Neuronal stem cell (in vitro differentiated cells): ENCODE measurements at regions not wholly inside any gene's neighbourhood (a gene's known extent, or its start where the extent isn't known, plus 50 kb on each side); places are given as distances from the start of the nearest gene placed in this dataset.
A peak's percentile ranks its signal among the peaks of the same experiment; 100 is the strongest.

ENCODE experiments used
- DNase-seq: peaks from one replicate; pipeline ENCODE4 v3.0.0-alpha.2; 2013; ENCODE audit warnings: low spot score
- H2AFZ ChIP-seq: one replicate; pipeline ENCODE4 v1.6.1; 2013; ENCODE audit warnings: mild to moderate bottlenecking, low read length, inconsistent platforms
- H2AK5ac ChIP-seq: 2 replicates; pipeline ENCODE4 v1.6.1; 2013; ENCODE audit warnings: low read depth, mild to moderate bottlenecking, inconsistent platforms, low read length, moderate library complexity, mixed read lengths
- H2BK120ac ChIP-seq: 2 replicates; pipeline ENCODE4 v1.6.1; 2013; ENCODE audit warnings: low read depth, mild to moderate bottlenecking, inconsistent platforms, low read length, moderate library complexity, mixed read lengths
- H2BK12ac ChIP-seq: one replicate; pipeline ENCODE4 v1.6.1; 2013; ENCODE audit warnings: low read length, inconsistent platforms
- H2BK15ac ChIP-seq: 2 replicates; pipeline ENCODE4 v1.6.1; 2013; ENCODE audit warnings: mild to moderate bottlenecking, low read length, inconsistent platforms, mixed read lengths
- H2BK5ac ChIP-seq: one replicate; pipeline ENCODE4 v1.6.1; 2013; ENCODE audit warnings: inconsistent platforms, mild to moderate bottlenecking, low read length, moderate library complexity
- H3K14ac ChIP-seq: one replicate; pipeline ENCODE4 v1.6.1; 2013; ENCODE audit warnings: low read length, inconsistent platforms
- H3K18ac ChIP-seq: 2 replicates; pipeline ENCODE4 v1.6.1; 2013; ENCODE audit warnings: low read length, inconsistent platforms
- H3K23ac ChIP-seq: 2 replicates; pipeline ENCODE4 v1.6.1; 2013; ENCODE audit warnings: low read depth, mild to moderate bottlenecking, mixed read lengths, low read length, inconsistent platforms; ENCODE audit not compliant: poor library complexity
- H3K27ac ChIP-seq: replicated peaks from 3 replicates; pipeline ENCODE4 v1.5.1; 2013; ENCODE audit warnings: low read length, inconsistent platforms
- H3K27me3 ChIP-seq, 3 experiments: 2 replicates each; pipeline ENCODE4 v1.6.1; 2013; ENCODE audit warnings: low read length in 3 of 3, mild to moderate bottlenecking in 2 of 3, inconsistent platforms in 1 of 3, low read depth in 1 of 3, mixed read lengths in 1 of 3, moderate library complexity in 1 of 3; ENCODE audit not compliant: control insufficient read depth in 3 of 3, insufficient read depth in 3 of 3
- H3K36me3 ChIP-seq, 2 donors: replicated peaks in 1 of 2; 2 replicates each; pipeline ENCODE4 v1.6.1; 2013; ENCODE audit warnings: low read length in 2 of 2; ENCODE audit not compliant: control insufficient read depth in 2 of 2, insufficient read depth in 2 of 2
- H3K4ac ChIP-seq: 2 replicates; pipeline ENCODE4 v1.6.1; 2013; ENCODE audit warnings: inconsistent platforms, mild to moderate bottlenecking, low read length, moderate library complexity
- H3K4me1 ChIP-seq, 2 donors: 1 replicate in 1 of 2; 2 replicates in 1 of 2; pipeline ENCODE4 v1.6.1; 2013; ENCODE audit warnings: low read length in 2 of 2, low read depth in 1 of 2; ENCODE audit not compliant: control insufficient read depth in 2 of 2, insufficient read depth in 1 of 2
- H3K4me2 ChIP-seq: one replicate; pipeline ENCODE4 v1.6.1; 2013; ENCODE audit warnings: mild to moderate bottlenecking, low read length, inconsistent platforms; ENCODE audit not compliant: insufficient read depth, poor library complexity, severe bottlenecking
- H3K4me3 ChIP-seq, 2 donors: 2 replicates each; pipeline ENCODE4 v1.5.1; 2013; ENCODE audit warnings: low read length in 2 of 2, mild to moderate bottlenecking in 2 of 2, inconsistent platforms in 1 of 2, moderate library complexity in 1 of 2
- H3K79me1 ChIP-seq: one replicate; pipeline ENCODE4 v1.6.1; 2013; ENCODE audit warnings: low read depth, mild to moderate bottlenecking, inconsistent platforms, low read length, moderate library complexity
- H3K9ac ChIP-seq: one replicate; pipeline ENCODE4 v1.6.1; 2013; ENCODE audit warnings: mild to moderate bottlenecking, low read depth, low read length, inconsistent platforms; ENCODE audit not compliant: poor library complexity
- H3K9me3 ChIP-seq, 2 donors: replicated peaks in 1 of 2; 2 replicates each; pipeline versions ENCODE3 to v1.6.1; 2013; ENCODE audit warnings: low read length in 2 of 2, mild to moderate bottlenecking in 2 of 2, inconsistent platforms in 1 of 2, low read depth in 1 of 2, mixed read lengths in 1 of 2, moderate library complexity in 1 of 2; ENCODE audit not compliant: control insufficient read depth in 2 of 2, insufficient read depth in 1 of 2
- H4K8ac ChIP-seq: one replicate; pipeline ENCODE4 v1.6.1; 2013; ENCODE audit warnings: low read depth, mild to moderate bottlenecking, inconsistent platforms, low read length, moderate library complexity
- H4K91ac ChIP-seq: one replicate; pipeline ENCODE4 v1.6.1; 2013; ENCODE audit warnings: low read length, low read depth, mild to moderate bottlenecking, inconsistent platforms; ENCODE audit not compliant: poor library complexity
- WGBS, 2 donors: extraction: QIAGEN DNeasy Blood & Tissue Kit; methylation state at CpG; one replicate each; pipeline ENCODE4 v1.1.7; 2013; ENCODE audit warnings: missing lambda C conversion rate in 2 of 2, mixed read lengths in 1 of 2; ENCODE audit not compliant: insufficient read length in 2 of 2, insufficient replicate concordance in 1 of 2; ENCODE audit errors: extremely low coverage in 2 of 2; 5-methylcytosine and 5-hydroxymethylcytosine counted together

- Histone ChIP-seq H3K4me3 (no peak overlapping the region), H3K18ac (no peak overlapping the region), H3K27ac (no peak overlapping the region), H3K14ac (no peak overlapping the region), H2BK15ac (no peak overlapping the region), H2BK12ac (no peak overlapping the region), H3K79me1 (no peaks in the 10 kb centered on the region), H2BK5ac (no peak overlapping the region), H4K91ac (no peak overlapping the region), H4K8ac (no peak overlapping the region), H2AK5ac (no peak overlapping the region), H2AFZ (no peak overlapping the region), H3K23ac (no peak overlapping the region), H3K9me3 (no peaks in the 10 kb centered on the region), H3K36me3 (no peaks in the 10 kb centered on the region), H3K4ac (no peak overlapping the region), H3K27me3 (peaks cover 0 to 6% (median 0%) of the 10 kb centered on the region in 3 experiments), H3K4me2 (no peak overlapping the region), H3K9ac (no peak overlapping the region), H3K4me1 (no peaks in the 10 kb centered on the region), H2BK120ac (no peak overlapping the region)
- WGBS, 2 donors: no CpG with 5 or more reads among the region's 9 CpGs
- no peak for DNase-seq
Observed at GRCh38 chr10:30724296-30724695, 94.7 kb upstream of the LYZL2 start.

GRCh38 chr10:30722956-30723620, 93.5 kb upstream of the LYZL2 start:
- H3K36me3 ChIP-seq: no peaks in the 10 kb centered on the region
- DNase-seq: no peak

GRCh38 chr10:30719832-30720231, 90.3 kb upstream of the LYZL2 start:
- H3K14ac ChIP-seq: no peak overlapping the region
- peak overlapping the region; percentile 35 for H2AFZ ChIP-seq
- H2BK15ac ChIP-seq: no peak overlapping the region
- no peak overlapping the region for H2BK12ac ChIP-seq
- no peak overlapping the region for H3K4ac ChIP-seq
- H4K8ac ChIP-seq: no peak overlapping the region
- H3K18ac ChIP-seq: no peak overlapping the region
- no peak overlapping the region for H3K23ac ChIP-seq
- no peak overlapping the region for H3K27ac ChIP-seq
- H3K27me3 ChIP-seq: no peaks in the 10 kb centered on the region
- no peak overlapping the region for H4K91ac ChIP-seq
- H3K4me1 ChIP-seq: no peaks in the 10 kb centered on the region
- no peaks in the 10 kb centered on the region for H3K36me3 ChIP-seq
- H2AK5ac ChIP-seq: no peak overlapping the region
- no peaks in the 10 kb centered on the region for H3K9me3 ChIP-seq
- no CpG with 5 or more reads among the region's 9 CpGs for WGBS, 2 donors
- no peak overlapping the region for H3K9ac ChIP-seq
- H3K79me1 ChIP-seq: no peaks in the 10 kb centered on the region
- no peak overlapping the region for H2BK5ac ChIP-seq
- DNase-seq: no peak
- H3K4me2 ChIP-seq: no peak overlapping the region
- no peak overlapping the region for H2BK120ac ChIP-seq
- no peak overlapping the region for H3K4me3 ChIP-seq

More at GRCh38 chr10:30722956-30723620, 93.5 kb upstream of the LYZL2 start:
- Histone ChIP-seq H3K4me1 (no peaks in the 10 kb centered on the region), H3K23ac (no peak overlapping the region), H2BK12ac (no peak overlapping the region), H3K27me3 (peaks cover 0 to 6% (median 0%) of the 10 kb centered on the region in 3 experiments), H4K91ac (no peak overlapping the region), H3K9ac (no peak overlapping the region), H2BK5ac (no peak overlapping the region), H3K14ac (no peak overlapping the region), H3K18ac (no peak overlapping the region), H3K4me3 (no peak overlapping the region), H3K79me1 (no peaks in the 10 kb centered on the region), H2AFZ (peak overlapping the region; percentile 40), H2BK120ac (no peak overlapping the region), H2BK15ac (no peak overlapping the region), H4K8ac (no peak overlapping the region), H3K9me3 (no peaks in the 10 kb centered on the region), H3K4me2 (no peak overlapping the region), H2AK5ac (no peak overlapping the region), H3K27ac (no peak overlapping the region), H3K4ac (no peak overlapping the region)
- WGBS, 2 donors: no CpG with 5 or more reads among the region's 10 CpGs

GRCh38 chr10:30709700-30710358, 80.3 kb upstream of the LYZL2 start:
- no peak overlapping the region for H3K27ac ChIP-seq
- H2AFZ ChIP-seq: no peak overlapping the region
- H3K9ac ChIP-seq: no peak overlapping the region
- no peak overlapping the region for H2BK5ac ChIP-seq
- H3K4me3 ChIP-seq: no peak overlapping the region
- H4K91ac ChIP-seq: no peak overlapping the region
- H2BK15ac ChIP-seq: no peak overlapping the region
- no peak overlapping the region for H4K8ac ChIP-seq
- peaks cover 0 to 2% of the 10 kb centered on the region in 2 donors for H3K9me3 ChIP-seq
- DNase-seq: no peak
- H3K14ac ChIP-seq: no peak overlapping the region
- no peaks in the 10 kb centered on the region for H3K36me3 ChIP-seq
- no peaks in the 10 kb centered on the region for H3K27me3 ChIP-seq
- no peak overlapping the region for H3K23ac ChIP-seq
- no peak overlapping the region for H3K4ac ChIP-seq
- no peak overlapping the region for H3K18ac ChIP-seq
- H3K4me2 ChIP-seq: no peak overlapping the region
- no peak overlapping the region for H2BK12ac ChIP-seq
- no CpG with 5 or more reads among the region's 6 CpGs for WGBS, 2 donors
- H2BK120ac ChIP-seq: no peak overlapping the region
- H3K79me1 ChIP-seq: no peaks in the 10 kb centered on the region
- H3K4me1 ChIP-seq: peaks cover 3 to 10% of the 10 kb centered on the region in 2 donors
- no peak overlapping the region for H2AK5ac ChIP-seq
